Hepatocyte (in vitro differentiated cells): ENCODE measurements at regions not wholly inside any gene's neighbourhood (a gene's known extent, or its start where the extent isn't known, plus 50 kb on each side); places are given as distances from the start of the nearest gene placed in this dataset.

ENCODE experiments used
- CTCF ChIP-seq: fragments of 200-600 bp; sonication (generic); IDR thresholded peaks from 2 replicates; pipeline ENCODE4 v1.5.1; 2016; ENCODE audit warnings: antibody characterized with exemption, mild to moderate bottlenecking; ENCODE audit not compliant: poor library complexity
- EZH2 ChIP-seq: fragments of 200-600 bp; sonication (generic); IDR thresholded peaks from 2 replicates; pipeline ENCODE4 v1.6.1; 2016; ENCODE audit warnings: antibody characterized with exemption, mild to moderate bottlenecking, borderline replicate concordance
- EZH2phosphoT487 ChIP-seq: fragments of 200-600 bp; sonication (generic); IDR thresholded peaks from one replicate; pipeline ENCODE4 v1.6.1; 2018; ENCODE audit warnings: antibody characterized with exemption, mild to moderate bottlenecking, low read depth, moderate library complexity; ENCODE audit not compliant: unreplicated experiment, severe bottlenecking

DNA sequence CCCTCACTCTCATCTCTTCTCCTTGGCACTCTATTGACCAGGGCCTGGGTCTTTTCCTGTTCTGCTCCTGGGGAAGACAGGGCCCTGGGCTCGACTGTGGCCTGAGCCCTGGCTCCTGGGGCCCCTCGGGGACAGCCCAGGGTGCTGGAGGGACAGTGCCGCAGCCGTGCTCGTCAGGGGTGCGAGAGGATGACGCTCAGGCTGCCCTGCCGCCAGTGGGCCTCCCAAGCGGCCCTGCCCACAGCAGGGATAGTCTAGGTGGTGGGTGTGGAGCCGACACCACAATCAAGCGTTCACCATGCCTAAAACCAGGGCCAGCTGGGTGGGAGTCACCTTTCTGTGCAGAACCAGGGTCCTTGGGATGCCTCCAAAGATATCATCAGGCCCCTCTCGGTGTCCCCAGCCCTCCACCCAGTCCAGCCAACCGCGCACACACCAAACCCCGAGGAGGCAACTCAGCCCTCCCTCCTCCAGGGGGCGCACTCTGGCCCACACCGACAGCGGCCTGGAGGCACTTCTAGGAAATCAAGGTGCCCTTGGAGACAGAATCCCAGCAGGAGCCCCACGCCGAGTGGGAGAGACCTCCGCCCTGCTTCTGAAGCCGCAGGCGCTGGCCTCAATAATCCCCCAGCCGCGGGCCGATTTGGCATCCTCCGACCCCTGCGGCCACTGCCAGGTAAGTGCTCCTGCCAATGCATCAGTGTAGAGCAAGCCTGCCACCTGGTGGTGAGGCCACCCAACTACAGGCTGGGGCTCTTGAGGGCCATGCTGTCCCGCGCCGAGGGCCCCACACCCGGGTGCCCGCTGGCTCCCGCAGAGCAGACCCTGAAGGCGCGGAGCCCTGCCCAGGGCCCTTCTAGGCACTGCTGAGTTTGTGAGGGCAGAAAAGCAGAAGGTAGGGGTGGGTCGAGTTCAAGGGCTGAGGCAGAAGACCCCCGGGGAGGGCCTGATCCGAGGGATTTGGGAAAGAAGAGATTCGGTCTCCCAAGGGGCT is 496.4 kb downstream of the BUD13 start:
- TF ChIP-seq CTCF (peak; percentile 97), EZH2 (no peak), EZH2phosphoT487 (no peak)
